ENCODE measurements at regions not wholly inside any gene's neighbourhood (a gene's known extent, or its start where the extent isn't known, plus 50 kb on each side); places are given as distances from the start of the nearest gene placed in this dataset.

GRCh38 chr13:80754441-80754840 is 413.5 kb upstream of the SPRY2 start:
- no peak overlapping the region for H3K27ac ChIP-seq
- DNase-seq (ENCODE audit: low read depth in 1 of 2, low spot score in 1 of 2) (no peak), ATAC-seq (no peak), FAIRE-seq (no peak)
- H3K4me3 ChIP-seq, result no peak overlapping the region
- H3K4me1 ChIP-seq, result no peaks in the 10 kb centered on the region
- no peak overlapping the region for H3K4me2 ChIP-seq
- CTCF ChIA-PET, result no interaction called here
- TF ChIP-seq JUN (IDR thresholded peaks at IDR 0.05) (no peak), HMGXB4 (CRISPR knock-in tag; IDR thresholded peaks at IDR 0.05; ENCODE audit: borderline replicate concordance) (no peak), POLR2AphosphoS2 (conservative IDR thresholded peaks at IDR 0.05; ENCODE audit: low read length) (no peak), HOXA7 (CRISPR knock-in tag; IDR thresholded peaks at IDR 0.05) (no peak), ZSCAN20 (CRISPR knock-in tag; IDR thresholded peaks at IDR 0.05) (no peak), NFE2L2 (conservative IDR thresholded peaks at IDR 0.05; ENCODE audit: low read length) (no peak), JUNB (IDR thresholded peaks at IDR 0.05) (no peak), MAX (IDR thresholded peaks at IDR 0.05) (no peak), MYC (IDR thresholded peaks at IDR 0.05; ENCODE audit: borderline replicate concordance, low read length) (no peak), POLR2A (IDR thresholded peaks at IDR 0.05; ENCODE audit: low read length) (no peak), CBX8 (IDR thresholded peaks at IDR 0.05) (no peak), PHF8 (IDR thresholded peaks at IDR 0.05; ENCODE audit: borderline replicate concordance, low read depth) (no peak), RFX5 (IDR thresholded peaks at IDR 0.05) (no peak), TFCP2L1 (CRISPR knock-in tag; IDR thresholded peaks at IDR 0.05) (no peak), HES2 (IDR thresholded peaks at IDR 0.05) (no peak)
- no peaks in the 10 kb centered on the region for H3K9me3 ChIP-seq
- POLR2A ChIA-PET, result no interaction called here
- 0% methylated on average over 1 of the region's 1 CpG for WGBS (ENCODE audit: missing lambda C conversion rate)

GRCh38 chr13:80753866-80754265 is 412.9 kb upstream of the SPRY2 start:
- FAIRE-seq, result no peak
- WGBS (ENCODE audit: missing lambda C conversion rate), result 30% methylated on average over 3 of the region's 3 CpGs
- POLR2A ChIA-PET, result no interaction called here
- H3K9me3 ChIP-seq, result no peaks in the 10 kb centered on the region
- H3K27ac ChIP-seq, result no peak overlapping the region
- H3K4me3 ChIP-seq, result no peak overlapping the region
- H3K4me2 ChIP-seq, result no peak overlapping the region
- no peak for TF ChIP-seq USF2 (IDR thresholded peaks at IDR 0.05)
- TF ChIP-seq POLR2A (IDR thresholded peaks at IDR 0.05; ENCODE audit: low read length), result no peak
- TF ChIP-seq EP300 (IDR thresholded peaks at IDR 0.05), result no peak
- TF ChIP-seq NFE2L2 (conservative IDR thresholded peaks at IDR 0.05; ENCODE audit: low read length), result no peak
- TF ChIP-seq HES2 (IDR thresholded peaks at IDR 0.05), result no peak
- TF ChIP-seq JUN (IDR thresholded peaks at IDR 0.05), result no peak
- TF ChIP-seq BCL3 (IDR thresholded peaks at IDR 0.05), result no peak
- no peak for TF ChIP-seq CHD2 (IDR thresholded peaks at IDR 0.05; ENCODE audit: low read length, partially characterized antibody)
- TF ChIP-seq E2F6 (IDR thresholded peaks at IDR 0.05; ENCODE audit: borderline replicate concordance, low read depth), result no peak
- no peaks in the 10 kb centered on the region for H3K4me1 ChIP-seq
- no peak for DNase-seq (ENCODE audit: low read depth in 1 of 2, low spot score in 1 of 2)
- CTCF ChIA-PET, result no interaction called here
- no peak for ATAC-seq

- no peak overlapping the region for H3K4me3 ChIP-seq
- no peaks in the 10 kb centered on the region for H3K9me3 ChIP-seq
- no peak overlapping the region for H3K4me2 ChIP-seq
- no peak for TF ChIP-seq CEBPB (IDR thresholded peaks at IDR 0.05)
- no peak for TF ChIP-seq NPAS2 (CRISPR knock-in tag; IDR thresholded peaks at IDR 0.05; ENCODE audit: borderline replicate concordance)
- TF ChIP-seq SREBF2 (IDR thresholded peaks at IDR 0.05), result no peak
- FAIRE-seq (no peak), DNase-seq (ENCODE audit: low read depth in 1 of 2, low spot score in 1 of 2) (no peak), ATAC-seq (no peak)
- H3K4me1 ChIP-seq, result no peaks in the 10 kb centered on the region
- CTCF ChIA-PET, result no interaction called here
- no peak overlapping the region for H3K27ac ChIP-seq
- POLR2A ChIA-PET, result no interaction called here
- 90% methylated on average over 1 of the region's 1 CpG for WGBS (ENCODE audit: missing lambda C conversion rate)
These were observed 410.9 kb upstream of the SPRY2 start for GRCh38 chr13:80751854-80752253.

Measured in A549 (cell line).